ENCODE measurements at regions not wholly inside any gene's neighbourhood (a gene's known extent, or its start where the extent isn't known, plus 50 kb on each side); places are given as distances from the start of the nearest gene placed in this dataset.

- TF ChIP-seq, protein P1, sequence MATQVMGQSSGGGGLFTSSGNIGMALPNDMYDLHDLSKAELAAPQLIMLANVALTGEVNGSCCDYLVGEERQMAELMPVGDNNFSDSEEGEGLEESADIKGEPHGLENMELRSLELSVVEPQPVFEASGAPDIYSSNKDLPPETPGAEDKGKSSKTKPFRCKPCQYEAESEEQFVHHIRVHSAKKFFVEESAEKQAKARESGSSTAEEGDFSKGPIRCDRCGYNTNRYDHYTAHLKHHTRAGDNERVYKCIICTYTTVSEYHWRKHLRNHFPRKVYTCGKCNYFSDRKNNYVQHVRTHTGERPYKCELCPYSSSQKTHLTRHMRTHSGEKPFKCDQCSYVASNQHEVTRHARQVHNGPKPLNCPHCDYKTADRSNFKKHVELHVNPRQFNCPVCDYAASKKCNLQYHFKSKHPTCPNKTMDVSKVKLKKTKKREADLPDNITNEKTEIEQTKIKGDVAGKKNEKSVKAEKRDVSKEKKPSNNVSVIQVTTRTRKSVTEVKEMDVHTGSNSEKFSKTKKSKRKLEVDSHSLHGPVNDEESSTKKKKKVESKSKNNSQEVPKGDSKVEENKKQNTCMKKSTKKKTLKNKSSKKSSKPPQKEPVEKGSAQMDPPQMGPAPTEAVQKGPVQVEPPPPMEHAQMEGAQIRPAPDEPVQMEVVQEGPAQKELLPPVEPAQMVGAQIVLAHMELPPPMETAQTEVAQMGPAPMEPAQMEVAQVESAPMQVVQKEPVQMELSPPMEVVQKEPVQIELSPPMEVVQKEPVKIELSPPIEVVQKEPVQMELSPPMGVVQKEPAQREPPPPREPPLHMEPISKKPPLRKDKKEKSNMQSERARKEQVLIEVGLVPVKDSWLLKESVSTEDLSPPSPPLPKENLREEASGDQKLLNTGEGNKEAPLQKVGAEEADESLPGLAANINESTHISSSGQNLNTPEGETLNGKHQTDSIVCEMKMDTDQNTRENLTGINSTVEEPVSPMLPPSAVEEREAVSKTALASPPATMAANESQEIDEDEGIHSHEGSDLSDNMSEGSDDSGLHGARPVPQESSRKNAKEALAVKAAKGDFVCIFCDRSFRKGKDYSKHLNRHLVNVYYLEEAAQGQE (IDR thresholded peaks at IDR 0.05; ENCODE audit: low read depth) = no peak
- no peak for TF ChIP-seq SRF (IDR thresholded peaks at IDR 0.05; ENCODE audit: low read depth)
- TF ChIP-seq EGR1 (IDR thresholded peaks at IDR 0.05; ENCODE audit: low read depth) = no peak
- no peak for TF ChIP-seq ELF1 (IDR thresholded peaks at IDR 0.05; ENCODE audit: borderline replicate concordance, low read depth)
Measured at GRCh38 chr13:105806628-105806920, 728.9 kb downstream of the EFNB2 start (continued).

DNA sequence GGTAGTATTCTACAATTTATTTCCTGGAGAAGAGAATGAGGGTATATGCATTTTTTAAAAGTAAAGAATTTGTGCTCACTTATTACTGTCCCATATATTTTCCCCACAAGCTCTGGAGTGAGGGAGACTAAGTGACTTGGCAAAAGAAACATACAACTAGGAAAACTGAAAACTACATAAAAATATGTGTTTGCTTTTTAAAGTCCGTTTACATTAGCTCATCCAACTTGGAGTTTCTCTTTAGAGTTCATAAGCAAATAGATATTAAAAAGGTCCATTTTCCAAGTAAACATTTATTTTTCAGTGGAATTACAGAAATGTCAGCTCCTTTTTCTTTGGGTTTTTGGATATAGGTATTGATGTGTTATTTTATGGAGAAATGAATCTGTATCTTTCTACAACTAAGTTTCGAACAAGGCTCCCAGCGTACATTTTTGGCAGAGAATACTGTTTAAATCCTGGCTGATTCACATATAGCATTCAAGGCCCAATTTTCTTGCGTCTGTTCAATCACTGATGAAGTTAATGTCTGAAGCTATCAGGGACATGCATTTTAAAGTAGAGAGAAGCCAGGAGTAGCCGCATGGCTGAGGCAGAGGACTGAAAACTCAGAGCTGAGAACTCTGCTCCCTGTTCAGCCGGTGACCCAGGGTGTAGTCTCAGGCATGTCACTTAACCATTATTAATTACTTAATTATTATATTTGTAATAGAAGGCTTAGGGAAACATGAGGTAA lies 729.4 kb downstream of the EFNB2 start:
- no peak for ATAC-seq
- Histone ChIP-seq H2AFZ (ENCODE audit: low read depth, low read length, poor library complexity, severe bottlenecking) (peak overlapping the region; percentile 75), H3K27ac (ENCODE audit: low read depth, low read length) (no peak overlapping the region), H3K9ac (ENCODE audit: low read length) (no peak overlapping the region), H3K79me2 (ENCODE audit: insufficient read depth, low read length) (no peaks in the 10 kb centered on the region), H4K20me1 (ENCODE audit: insufficient read depth) (no peaks in the 10 kb centered on the region), H3K36me3 (ENCODE audit: control insufficient read depth in 1 of 2, insufficient read depth in 2 of 2, low read length in 2 of 2) (no peaks in the 10 kb centered on the region), H3K27me3 (ENCODE audit: insufficient read depth, low read length) (no peaks in the 10 kb centered on the region), H3K9me3 (ENCODE audit: control insufficient read depth in 1 of 2, insufficient read depth in 1 of 2, low read depth in 1 of 2, low read length in 2 of 2) (no peaks in the 10 kb centered on the region), H3K4me1 (ENCODE audit: control insufficient read depth in 1 of 2, insufficient read depth in 2 of 2, low read length in 2 of 2) (peaks cover 2 to 19% of the 10 kb centered on the region in 2 experiments; a peak in 2 of 4 replicates), H3K4me2 (ENCODE audit: low read length) (peak overlapping the region; percentile 33), H3K9me2 (ENCODE audit: insufficient read depth) (no peaks in the 10 kb centered on the region), H3K4me3 (replicated peaks in 1 of 2; ENCODE audit: low read depth in 1 of 2, low read length in 2 of 2) (no peak overlapping the region)
- ChIA-PET CTCF (no interaction called here), RAD21 (ENCODE audit: low non-redundant PET in 1 of 2, low total read pairs in 2 of 2, uncharacterized antibody in 2 of 2, unreplicated experiment in 2 of 2) (no interaction called here), POLR2A (no interaction called here)
- TF ChIP-seq EZH2phosphoT487 (IDR thresholded peaks at IDR 0.05; ENCODE audit: borderline replicate concordance) = no peak
- TF ChIP-seq CBX3 (IDR thresholded peaks at IDR 0.05; ENCODE audit: low read depth) = no peak
- intact Hi-C loops (cut with micrococcal nuclease) = no loop called here
- no TSS peak for BruUV-seq (replicated peaks)
- no peak for DNase-seq (ENCODE audit: low read depth, low spot score)

Data from HCT116 (cell line).